RPMI7951 (cell line): ENCODE measurements at regions not wholly inside any gene's neighbourhood (a gene's known extent, or its start where the extent isn't known, plus 50 kb on each side); places are given as distances from the start of the nearest gene placed in this dataset.

Experiments
- DNase-seq: peaks from one replicate; pipeline ENCODE4 v3.0.0-alpha.2; 2012; ENCODE audit warnings: low read depth

DNA sequence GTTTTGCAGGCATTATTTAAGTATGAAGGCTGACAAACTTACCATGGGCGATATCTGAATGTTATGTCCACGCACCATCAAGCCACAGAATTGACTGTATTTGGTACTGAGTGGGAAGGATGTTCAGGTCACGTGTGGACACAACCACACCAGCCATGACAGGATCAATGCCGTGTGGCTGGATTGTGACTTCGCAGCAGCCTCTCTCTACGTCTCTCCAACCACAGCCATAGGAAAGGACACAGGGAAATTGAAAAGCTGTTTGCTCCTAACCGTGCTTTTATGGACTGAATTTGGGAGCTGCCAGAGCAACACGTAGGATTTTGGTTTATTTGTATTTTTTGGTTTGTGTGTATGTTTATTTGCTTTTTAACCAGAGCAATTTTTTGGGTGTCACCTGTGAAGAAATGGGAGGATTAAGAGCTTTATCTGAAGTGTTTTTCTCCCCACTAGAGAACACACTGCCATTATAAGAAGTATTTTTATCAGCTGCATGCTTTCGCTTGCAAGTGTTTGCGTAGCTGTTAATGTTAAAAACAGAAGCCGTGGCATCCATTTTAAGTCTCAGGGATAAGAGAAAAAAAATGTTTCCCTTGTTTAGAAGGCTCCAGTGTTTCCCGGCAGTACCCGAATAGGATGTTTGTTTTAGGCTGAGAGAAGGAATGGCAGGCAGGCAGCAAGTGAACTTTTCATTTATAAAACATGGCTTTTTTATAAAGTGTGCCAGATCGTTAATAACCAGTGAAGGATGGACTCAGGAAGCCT is 401.1 kb upstream of the NFE2L3 start:
- DNase-seq = no peak

DNA sequence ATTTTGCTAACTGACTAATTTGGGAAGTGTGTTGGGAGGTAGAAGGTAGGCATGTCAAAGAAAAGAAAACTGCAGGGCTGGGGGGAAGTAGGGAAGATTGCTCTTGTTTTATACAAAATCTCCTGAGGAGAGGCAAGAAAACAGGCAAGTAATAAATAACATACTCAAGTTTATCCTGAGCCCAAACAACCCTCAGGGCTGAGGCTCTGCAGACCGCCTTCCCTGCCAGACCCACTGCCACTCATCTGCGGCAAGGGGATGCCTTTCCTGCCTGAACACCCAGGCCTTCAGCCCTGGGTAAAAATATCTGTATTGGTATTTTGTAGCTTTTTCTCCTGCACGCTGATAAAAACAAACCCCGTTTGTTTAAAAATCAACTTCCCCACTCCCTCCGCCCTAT is 399.8 kb upstream of the NFE2L3 start:
- no peak for DNase-seq

DNA sequence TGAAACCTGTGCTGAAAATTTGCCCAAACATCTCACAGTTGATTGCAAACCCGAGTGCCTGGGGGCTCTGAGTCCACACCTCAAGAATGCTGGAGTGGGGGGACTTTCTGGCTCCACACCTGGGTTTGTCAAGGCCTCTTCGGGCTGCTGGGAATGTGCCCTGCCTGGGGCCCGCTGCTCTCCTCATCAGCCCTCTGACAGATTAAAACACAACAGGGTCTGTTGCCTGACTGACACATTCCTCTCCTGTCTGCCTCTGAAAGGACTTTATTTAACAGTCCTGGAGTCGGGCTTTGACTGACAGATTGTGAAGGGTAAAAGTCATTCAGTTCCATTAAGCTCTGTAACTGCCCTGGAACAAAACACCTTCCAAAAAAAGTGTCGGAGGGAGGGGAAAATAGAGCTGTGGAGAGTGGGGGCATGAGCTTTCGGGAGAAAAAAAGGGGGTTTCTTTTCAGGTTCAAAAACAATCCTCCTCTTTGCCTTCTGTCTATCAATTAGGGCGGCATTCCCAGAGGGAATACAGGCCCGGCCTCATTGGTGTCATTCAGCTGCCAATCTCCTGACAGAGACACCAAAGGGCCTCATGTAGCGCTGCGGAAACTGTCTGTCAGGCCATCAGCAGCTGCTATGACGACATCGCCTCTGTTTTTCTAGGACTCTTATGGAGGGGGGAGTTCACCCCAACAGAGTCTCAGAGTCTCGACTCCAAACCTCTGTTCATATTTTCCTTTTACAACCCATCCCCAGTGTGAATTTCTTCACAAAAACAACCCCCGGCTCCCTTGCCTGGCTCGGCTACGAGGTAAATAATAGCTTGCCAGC is 398.8 kb upstream of the NFE2L3 start:
- DNase-seq = peak; percentile 12

DNA sequence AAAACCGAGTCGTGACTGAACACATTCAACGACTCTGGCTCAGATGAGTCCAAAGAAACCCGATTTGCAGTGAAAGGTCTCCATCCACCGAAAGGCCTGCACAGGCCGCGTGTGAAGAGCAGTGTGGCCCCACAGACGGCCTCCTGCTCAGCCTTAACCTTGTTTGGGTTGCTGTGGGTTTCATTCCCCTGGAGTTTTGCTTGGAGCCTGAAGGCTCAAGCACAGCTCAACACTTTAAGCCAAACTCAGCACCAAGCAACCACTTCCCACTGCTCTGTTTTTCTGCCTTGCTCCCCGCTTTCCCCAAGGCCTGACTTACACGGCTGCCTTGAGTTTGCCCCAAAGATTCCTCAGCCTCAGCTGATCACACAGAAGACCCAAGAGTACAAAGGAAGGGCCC is 398.2 kb upstream of the NFE2L3 start:
- DNase-seq = no peak

DNA sequence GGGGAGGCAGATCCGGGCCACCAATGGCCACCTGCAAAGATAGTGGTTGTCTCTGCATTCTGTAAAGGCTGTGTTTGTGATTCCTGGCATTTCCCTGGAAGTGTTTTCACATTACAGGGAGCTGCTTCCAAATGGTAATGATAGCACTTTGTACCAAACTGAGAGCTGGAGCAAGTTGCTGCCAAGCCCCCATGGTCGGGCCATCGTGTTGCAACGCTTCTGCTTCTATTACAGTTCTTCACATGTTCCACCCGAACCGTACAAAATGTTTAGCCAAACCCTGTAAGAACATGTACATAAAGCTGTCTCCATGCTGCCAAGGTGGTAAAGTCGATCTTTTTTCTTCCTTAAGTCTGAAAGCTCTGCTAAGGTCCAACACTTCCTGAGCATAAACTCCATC is 397.7 kb upstream of the NFE2L3 start:
- DNase-seq = no peak

DNA sequence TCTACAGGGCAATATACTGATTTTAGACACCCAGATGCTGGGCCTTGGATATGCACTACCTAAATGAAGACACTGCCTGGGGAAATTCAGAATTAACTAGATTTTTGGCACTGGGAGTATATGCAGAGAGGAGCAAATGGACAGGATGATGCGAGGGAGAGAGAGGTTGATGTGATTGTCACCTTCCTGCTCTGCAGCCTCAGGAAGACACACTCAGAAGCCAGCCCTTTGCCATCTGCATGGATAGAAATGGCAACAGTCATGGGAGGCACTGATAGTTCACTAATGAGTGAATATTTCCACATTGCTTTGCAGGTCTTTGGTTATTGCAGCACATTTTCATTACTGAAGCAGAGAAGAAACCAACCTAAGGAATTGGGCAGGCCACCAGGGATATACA is 397.2 kb upstream of the NFE2L3 start:
- no peak for DNase-seq

DNA sequence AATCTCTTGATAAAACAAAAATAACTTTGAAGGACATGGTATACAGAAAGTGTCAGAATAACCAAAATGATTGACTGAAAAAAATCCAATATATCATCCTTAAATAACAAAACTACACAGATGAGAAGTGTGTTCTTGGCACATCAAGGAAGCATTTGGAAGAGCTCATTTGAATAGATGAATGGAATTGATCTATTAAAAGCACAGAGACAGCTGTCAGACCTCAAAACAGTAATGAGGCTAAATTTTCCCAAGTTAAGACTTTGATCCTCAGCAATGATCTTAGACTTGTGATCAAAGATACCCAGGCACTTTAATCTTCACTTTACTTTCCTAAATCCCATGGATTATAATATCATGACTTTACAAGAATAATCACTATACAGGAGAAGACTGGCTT is 395.4 kb upstream of the NFE2L3 start:
- DNase-seq = no peak

DNA sequence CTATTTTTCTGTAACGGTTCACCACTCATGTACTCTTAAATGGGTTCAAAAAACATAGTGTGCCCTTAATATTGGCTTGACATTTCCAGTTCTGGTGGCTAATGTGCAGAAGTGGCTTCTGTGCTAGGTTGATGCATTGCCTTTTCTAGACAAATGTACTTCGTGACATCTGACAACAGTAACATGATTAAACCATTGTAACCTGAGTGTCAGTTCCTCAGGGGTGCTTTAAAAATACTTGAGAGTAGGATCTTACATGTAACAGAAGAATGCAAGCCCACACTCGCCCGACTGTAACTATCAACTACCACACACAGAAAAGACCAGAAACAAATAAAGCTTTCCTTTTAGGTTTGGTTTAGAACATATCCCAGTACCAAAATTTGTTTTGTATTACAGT is 393.4 kb upstream of the NFE2L3 start:
- DNase-seq = no peak

DNA sequence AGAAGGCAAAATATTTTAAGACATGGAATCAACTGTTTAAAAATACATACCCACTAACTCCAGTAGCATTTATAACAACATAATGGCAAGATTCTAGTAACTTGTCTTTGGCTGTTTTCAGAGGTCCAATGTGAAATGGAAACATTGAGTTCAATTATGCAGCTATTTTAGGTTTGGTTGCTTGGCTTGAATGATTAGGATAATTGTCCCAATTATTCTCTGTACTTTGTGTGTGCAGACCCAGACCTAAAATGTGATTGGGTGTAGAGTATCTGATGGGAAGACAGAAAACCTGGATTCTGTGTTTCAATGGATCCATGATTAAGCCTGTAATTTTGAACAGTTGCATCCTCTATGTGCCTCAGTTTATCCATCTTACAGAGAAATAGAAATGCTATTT is 392.7 kb upstream of the NFE2L3 start:
- no peak for DNase-seq

DNA sequence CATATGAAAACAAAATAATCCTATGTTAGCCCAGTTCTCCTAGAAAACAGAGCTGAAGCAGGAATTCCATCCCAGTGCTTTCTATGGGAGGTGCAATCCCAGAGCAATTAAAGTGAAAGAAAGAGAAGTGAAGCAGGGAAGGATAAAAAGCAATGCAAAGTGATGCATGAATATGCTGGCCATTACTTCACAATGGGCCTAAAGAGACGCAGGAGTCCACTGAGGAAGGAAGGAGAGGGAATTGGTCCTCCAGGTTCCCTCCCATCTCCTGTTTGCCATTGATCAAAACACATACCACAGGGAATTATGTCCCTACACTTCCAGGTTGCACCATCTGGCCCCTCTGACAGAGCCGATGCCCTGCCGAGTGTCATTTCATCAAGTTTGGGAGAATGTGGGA is 392.2 kb upstream of the NFE2L3 start:
- DNase-seq = no peak

DNA sequence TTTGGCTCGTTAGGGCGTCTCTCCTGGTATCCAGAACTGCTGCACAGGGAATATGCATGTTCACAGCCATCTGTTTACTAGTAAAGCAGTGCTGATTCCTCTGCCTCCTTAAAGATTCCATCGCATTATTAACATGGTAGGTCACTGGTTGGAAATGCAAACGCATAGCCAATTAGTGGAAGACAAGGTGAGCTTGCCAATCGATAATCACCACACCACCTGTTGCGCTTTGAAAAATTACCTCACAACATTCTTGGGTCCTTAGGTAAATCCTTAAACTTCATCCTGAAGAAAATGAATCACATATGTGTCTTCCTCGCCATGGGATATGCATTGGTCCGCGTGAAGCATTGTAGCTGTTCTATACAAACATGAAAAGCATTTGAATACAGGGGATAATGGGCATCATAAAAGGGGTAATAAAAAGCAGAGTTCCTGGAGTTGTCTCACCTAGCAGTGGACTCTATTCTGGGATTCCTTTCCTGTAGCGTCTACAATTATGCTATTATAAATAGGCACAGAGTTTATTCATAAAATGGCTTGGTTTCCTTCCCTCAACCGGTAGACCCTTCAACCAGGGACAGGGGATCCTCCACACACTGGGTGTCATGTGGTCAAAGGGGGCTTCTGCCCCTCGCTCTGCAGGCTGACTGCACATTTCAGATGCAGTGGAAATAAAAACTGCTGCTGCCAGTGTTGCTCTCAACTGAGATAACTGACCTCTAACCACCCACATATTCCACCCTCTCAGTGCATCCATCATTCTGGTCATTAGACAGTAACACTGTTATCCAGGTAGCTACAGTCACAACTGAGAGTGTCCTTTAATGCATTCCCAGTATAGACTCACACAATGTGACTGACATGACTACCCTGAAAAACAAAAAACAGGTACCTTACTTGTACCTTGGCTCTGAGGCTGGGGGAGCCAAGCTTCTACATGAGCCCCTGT is 389.2 kb upstream of the NFE2L3 start:
- DNase-seq = no peak

DNA sequence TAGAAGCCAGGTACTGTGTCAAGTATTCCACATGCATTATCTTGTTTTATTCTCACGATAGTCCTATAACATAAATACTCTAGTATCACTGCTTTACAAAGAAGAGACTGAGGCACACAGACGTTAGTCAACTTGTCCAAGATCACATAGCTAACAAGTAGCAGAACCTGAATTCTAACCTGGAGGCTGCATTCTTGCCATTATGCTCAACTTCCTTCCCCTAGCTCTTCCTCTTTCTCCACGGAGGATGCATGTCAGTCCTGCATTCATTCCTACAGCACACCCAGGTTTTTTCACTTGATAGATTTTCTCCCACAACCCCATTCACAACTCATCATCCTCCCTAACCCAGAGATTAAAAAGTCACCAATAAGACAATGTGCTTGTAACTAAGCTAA is 388.5 kb upstream of the NFE2L3 start:
- no peak for DNase-seq

DNA sequence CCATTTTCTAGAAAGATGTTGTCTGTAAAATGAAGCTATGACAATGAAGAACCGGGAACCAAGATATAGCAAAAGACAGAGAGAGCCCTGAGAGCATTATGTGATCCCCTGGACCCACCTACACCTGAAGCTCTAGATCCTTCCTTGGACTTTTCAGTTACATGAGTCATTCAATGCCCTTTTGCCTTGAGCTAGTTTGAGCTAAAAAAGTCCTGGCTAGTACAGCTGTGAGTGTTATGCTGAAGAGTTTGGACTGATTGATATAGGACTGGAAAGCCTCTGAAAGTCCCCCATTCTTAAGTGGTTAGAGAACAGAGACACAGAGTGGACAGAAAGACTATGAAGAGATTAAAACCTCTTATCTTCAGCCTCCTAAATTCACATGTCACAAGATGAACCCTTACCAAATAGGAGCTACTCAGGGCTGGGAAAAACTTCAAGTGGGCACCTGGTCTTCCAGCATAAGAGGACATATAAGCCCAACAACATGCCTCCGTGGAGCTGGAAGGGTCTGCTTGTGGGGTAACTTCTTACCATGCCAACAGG is 386.8 kb upstream of the NFE2L3 start:
- DNase-seq = peak; percentile 5

DNA sequence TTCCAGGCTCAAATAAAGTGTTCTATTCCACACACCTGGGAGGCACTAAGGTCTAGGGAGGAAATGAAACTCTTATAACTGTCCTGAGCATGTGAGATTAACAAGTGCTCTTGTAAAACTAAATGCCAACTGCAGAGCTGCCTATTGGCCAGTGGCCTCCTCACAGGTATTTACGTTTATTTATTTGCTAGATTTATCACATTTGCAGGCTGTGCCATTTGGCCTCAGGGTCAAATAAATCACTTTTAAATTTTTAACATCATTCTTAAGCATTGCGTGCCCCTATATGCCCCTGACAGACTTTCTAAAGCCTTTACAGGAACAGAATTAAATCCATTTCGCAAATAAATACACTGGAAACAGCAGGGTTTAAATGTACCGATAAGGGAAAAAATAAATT is 381.8 kb upstream of the NFE2L3 start:
- no peak for DNase-seq

DNA sequence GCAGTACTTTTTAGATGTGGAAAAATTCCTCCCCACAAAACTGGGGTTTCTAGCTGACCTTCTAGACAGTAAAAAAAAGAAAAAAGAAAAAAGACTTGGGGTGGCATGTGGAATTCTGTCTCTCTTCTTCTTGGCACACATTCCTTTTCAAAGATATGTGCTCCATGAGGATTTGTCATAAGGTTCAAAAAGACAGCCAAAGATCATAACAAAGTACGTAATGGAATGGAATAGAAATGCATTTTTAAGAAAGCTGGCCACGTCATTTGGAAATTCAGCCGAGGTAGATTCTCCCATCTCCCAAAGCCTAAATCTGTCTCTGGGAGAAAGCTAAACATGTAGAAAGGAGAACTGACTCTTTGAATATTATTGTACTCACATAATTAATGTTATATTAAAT is 381.3 kb upstream of the NFE2L3 start:
- no peak for DNase-seq

DNA sequence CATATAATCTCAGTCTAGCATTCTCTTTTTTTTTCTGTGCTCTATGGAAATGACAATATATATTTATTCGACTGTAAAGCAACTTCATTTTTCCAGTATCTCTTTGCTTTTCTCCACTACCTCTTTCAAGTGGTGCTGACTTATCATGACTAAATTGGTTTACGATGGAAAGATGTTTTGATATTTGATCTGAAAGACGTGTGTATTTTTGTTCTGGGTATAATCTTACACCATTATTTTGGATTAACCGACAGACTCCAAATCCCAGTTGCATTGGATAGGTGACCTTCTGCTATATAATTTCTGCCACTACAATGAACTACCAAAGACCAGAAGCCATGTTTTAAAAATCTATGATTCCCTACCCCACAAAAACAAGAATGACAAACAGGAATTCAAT is 380.5 kb upstream of the NFE2L3 start:
- DNase-seq = no peak

DNA sequence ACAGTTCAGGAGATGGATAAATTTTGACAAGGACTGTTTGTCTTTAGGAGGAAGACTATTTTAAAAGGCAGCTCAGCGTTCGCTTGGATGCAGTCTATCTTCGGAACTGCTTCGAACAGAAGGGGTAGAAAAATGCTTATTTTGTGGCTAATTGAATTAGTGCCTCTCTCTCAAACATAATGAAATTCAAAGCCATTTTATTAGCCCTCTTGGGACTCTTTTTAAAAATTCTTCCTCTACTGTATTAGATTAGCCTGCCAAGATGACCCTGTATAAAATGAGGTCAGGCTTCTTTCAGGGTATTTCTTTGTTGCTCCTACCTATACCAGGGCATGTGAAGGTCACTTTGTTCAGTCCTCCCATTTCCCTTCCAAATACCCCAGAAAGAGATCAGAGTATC is 379.2 kb upstream of the NFE2L3 start:
- DNase-seq = no peak

DNA sequence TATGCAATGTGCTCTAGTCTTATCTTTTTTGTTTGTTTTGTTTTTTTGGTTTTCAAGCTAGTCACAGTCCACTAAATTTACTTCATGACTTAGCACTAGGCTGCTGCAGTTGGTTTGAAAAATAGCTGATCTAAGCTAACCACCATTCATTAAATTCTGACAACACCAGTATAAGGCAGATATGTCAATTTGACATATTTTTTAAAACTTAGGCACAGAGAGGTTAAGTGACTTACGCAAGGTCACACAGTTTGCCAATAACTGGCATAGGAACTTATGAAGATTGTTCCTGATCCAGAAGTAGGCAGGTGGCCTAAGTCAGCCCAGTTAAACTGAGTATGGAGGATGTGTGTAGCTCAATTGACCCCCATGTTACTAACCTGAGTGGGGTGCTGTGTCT is 377.3 kb upstream of the NFE2L3 start:
- no peak for DNase-seq

DNA sequence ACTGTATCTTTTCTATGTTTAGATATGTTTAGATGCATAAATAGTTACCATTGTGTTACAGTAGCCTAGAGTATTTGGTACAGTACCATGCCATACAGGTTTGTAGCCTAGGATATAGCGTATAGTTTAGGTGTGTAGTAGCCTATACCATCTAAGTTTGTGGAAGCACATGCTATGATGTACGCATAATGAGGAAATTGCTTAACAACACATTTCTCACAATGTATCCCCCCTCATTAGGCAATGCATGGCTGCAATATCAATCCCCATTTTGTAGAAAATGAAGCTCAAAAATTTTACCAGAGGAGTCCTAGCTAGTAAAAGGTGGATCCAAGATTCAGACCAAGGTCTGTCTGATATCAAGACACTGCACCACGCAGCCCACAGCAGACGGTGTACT is 376.4 kb upstream of the NFE2L3 start:
- no peak for DNase-seq

DNA sequence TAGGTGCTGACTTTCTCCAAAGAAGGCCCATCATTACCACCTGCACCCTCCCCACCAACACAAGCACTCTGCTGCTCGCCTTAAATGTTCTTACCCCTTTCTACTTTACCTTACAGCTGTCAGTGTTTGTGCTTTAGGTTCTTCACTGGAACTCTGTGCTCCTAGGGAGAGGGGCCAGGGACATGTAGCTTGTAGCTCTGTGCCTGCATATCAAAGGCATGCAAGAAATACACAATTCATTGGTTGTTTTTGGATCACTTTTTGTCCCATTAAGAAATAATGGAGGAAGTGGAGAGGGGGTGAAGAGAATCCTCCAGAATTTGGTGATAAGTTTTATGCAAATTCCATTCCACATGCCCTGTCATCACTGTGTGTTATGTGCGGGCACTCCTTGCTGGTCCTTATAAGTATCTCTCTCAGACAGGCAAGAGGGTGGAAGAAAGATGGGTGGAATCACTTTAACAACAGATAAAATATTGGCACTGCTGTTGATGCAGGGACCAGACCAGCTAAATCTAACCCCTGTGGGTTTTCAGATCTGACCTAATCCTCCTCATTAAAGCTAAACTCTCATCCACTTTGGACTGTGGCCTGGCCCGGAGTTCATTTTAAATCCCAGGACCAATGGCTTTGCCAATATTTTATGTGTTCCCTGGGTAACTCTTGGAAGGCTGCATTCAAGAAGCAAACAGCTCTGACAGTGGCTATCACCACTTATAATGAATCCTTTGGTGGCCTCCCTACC is 375.8 kb upstream of the NFE2L3 start:
- DNase-seq = no peak

DNA sequence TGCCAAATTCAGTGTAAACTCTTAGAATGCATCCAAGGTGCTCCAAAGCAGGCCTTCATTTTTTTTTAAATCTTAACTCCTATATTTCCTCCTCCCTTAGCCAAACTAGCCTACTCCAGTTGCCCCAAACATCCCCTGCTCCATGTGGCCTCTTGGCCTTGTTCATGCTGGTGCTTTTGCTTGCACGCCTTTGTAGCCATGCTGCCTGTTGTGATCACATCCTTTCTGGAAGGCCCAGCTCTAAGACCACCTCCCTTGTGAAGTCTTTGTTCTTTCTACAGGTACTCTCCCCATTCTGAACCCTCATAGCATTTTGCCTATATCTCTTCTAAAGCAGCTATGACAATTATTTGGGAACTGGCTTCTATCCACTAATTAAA is 375.3 kb upstream of the NFE2L3 start:
- DNase-seq = no peak
